ENCODE measurements at regions not wholly inside any gene's neighbourhood (a gene's known extent, or its start where the extent isn't known, plus 50 kb on each side); places are given as distances from the start of the nearest gene placed in this dataset.
"Not testable (repeated sequence)": the region's sequence is repeated elsewhere in the genome, so short reads cannot be mapped to it uniquely, and the experiment has no call there.

- DNase-seq = no peak
Observed at GRCh38 chr3:104906001-104906639, 460.6 kb upstream of the ALCAM start.

GRCh38 chr3:104907507-104907906 lies 459.2 kb upstream of the ALCAM start:
- no peak for DNase-seq

GRCh38 chr3:104908761-104909160 lies 457.9 kb upstream of the ALCAM start:
- no peak for DNase-seq

GRCh38 chr3:104909198-104909597 lies 457.5 kb upstream of the ALCAM start:
- no peak for DNase-seq

- no peak for DNase-seq
Observed at GRCh38 chr3:104909721-104910120, 457.0 kb upstream of the ALCAM start.

- no peak for DNase-seq
Observed at GRCh38 chr3:104911376-104911775, 455.3 kb upstream of the ALCAM start.

GRCh38 chr3:104916971-104917370 lies 449.7 kb upstream of the ALCAM start:
- no peak for DNase-seq

GRCh38 chr3:104920512-104920911 lies 446.2 kb upstream of the ALCAM start:
- no peak for DNase-seq

GRCh38 chr3:104933972-104934371 lies 432.7 kb upstream of the ALCAM start:
- no peak for DNase-seq

- no peak for DNase-seq
Observed at GRCh38 chr3:104935613-104936012, 431.1 kb upstream of the ALCAM start.

- DNase-seq = no peak
Observed at GRCh38 chr3:104939196-104939595, 427.5 kb upstream of the ALCAM start.

- no peak for DNase-seq
Observed at GRCh38 chr3:104941785-104942184, 424.9 kb upstream of the ALCAM start.

- DNase-seq = no peak
Observed at GRCh38 chr3:104943974-104944373, 422.7 kb upstream of the ALCAM start.

GRCh38 chr3:104947943-104948342 lies 418.8 kb upstream of the ALCAM start:
- no peak for DNase-seq

- DNase-seq = not testable (repeated sequence)
Observed at GRCh38 chr3:104949810-104950209, 416.9 kb upstream of the ALCAM start.

- no peak for DNase-seq
Observed at GRCh38 chr3:104951426-104951825, 415.3 kb upstream of the ALCAM start.

- no peak for DNase-seq
Observed at GRCh38 chr3:104952146-104952972, 414.4 kb upstream of the ALCAM start.

- no peak for DNase-seq
Observed at GRCh38 chr3:104956620-104957345, 409.9 kb upstream of the ALCAM start.

- no peak for DNase-seq
Observed at GRCh38 chr3:104960579-104960978, 406.1 kb upstream of the ALCAM start.

- DNase-seq = no peak
Observed at GRCh38 chr3:104961851-104962250, 404.9 kb upstream of the ALCAM start.

- no peak for DNase-seq
Observed at GRCh38 chr3:104974316-104974715, 392.4 kb upstream of the ALCAM start.

- no peak for DNase-seq
Observed at GRCh38 chr3:104977719-104978118, 389.0 kb upstream of the ALCAM start.

- no peak for DNase-seq
Observed at GRCh38 chr3:104982130-104982529, 384.6 kb upstream of the ALCAM start.

- no peak for DNase-seq
Observed at GRCh38 chr3:104987859-104988258, 378.9 kb upstream of the ALCAM start.

Measured in activated T-cell treated with anti-CD3 and anti-CD28 coated beads for 4 hours (primary cell).